ENCODE measurements at regions not wholly inside any gene's neighbourhood (a gene's known extent, or its start where the extent isn't known, plus 50 kb on each side); places are given as distances from the start of the nearest gene placed in this dataset.

GRCh38 chr3:18113417-18113816 is 311.7 kb downstream of the SATB1 start:
- TF ChIP-seq POLR2A (IDR thresholded peaks at IDR 0.05) = no peak
- no peak for TF ChIP-seq CTCF (IDR thresholded peaks at IDR 0.05 in 4 of 5, conservative IDR thresholded peaks at IDR 0.05 in 1 of 5)
